ENCODE measurements at regions not wholly inside any gene's neighbourhood (a gene's known extent, or its start where the extent isn't known, plus 50 kb on each side); places are given as distances from the start of the nearest gene placed in this dataset.

- no peaks in the 10 kb centered on the region for H3K36me3 ChIP-seq (ENCODE audit: control insufficient read depth, insufficient read depth, low read length)
- H3K4me1 ChIP-seq (ENCODE audit: control insufficient read depth, insufficient read depth, low read length), result no peaks in the 10 kb centered on the region
- no peaks in the 10 kb centered on the region for H3K9me3 ChIP-seq (ENCODE audit: control insufficient read depth, insufficient read depth, low read depth, low read length)
- no peak for DNase-seq (ENCODE audit: low read depth, low spot score)
- intact Hi-C loops (cut with micrococcal nuclease; ENCODE audit: unreplicated experiment) (no loop called here), in situ Hi-C loops (cut with HindIII; ENCODE audit: low pct_unique_long_range_greater_than_20kb, low sequenced_read_pairs) (no loop called here)
- H3K27ac ChIP-seq (ENCODE audit: low read length), result no peak overlapping the region
- H3K4me3 ChIP-seq (ENCODE audit: low read depth in 2 of 2, low read length in 2 of 2), result no peak overlapping the region
- POLR2A ChIA-PET, result no interaction called here
- no peaks in the 10 kb centered on the region for H3K27me3 ChIP-seq (ENCODE audit: control insufficient read depth, insufficient read depth, low read length)
- CTCF ChIA-PET, result no interaction called here
- TF ChIP-seq POLR2AphosphoS5 (IDR thresholded peaks at IDR 0.05; ENCODE audit: low read depth, low read length), result no peak
- no peak for TF ChIP-seq REST (IDR thresholded peaks at IDR 0.05; ENCODE audit: insufficient read depth in 1 of 2, low read depth in 2 of 2, low read length in 1 of 2)
- no peak for TF ChIP-seq SIN3A (IDR thresholded peaks at IDR 0.05; ENCODE audit: borderline replicate concordance, insufficient read depth, low read depth, low read length)
- TF ChIP-seq TCF7L2 (IDR thresholded peaks at IDR 0.05; ENCODE audit: low read depth, low read length), result no peak
- no peak for ATAC-seq
- no TSS peak for BruUV-seq (replicated peaks)
Observed at GRCh38 chr5:173795601-173796000, 92.5 kb upstream of the CPEB4 start.

- DNase-seq (ENCODE audit: low read depth, low spot score) (no peak), ATAC-seq (no peak)
- Histone ChIP-seq H3K27ac (ENCODE audit: low read length) (no peak overlapping the region), H3K9me3 (ENCODE audit: control insufficient read depth, insufficient read depth, low read depth, low read length) (no peaks in the 10 kb centered on the region), H3K36me3 (ENCODE audit: control insufficient read depth, insufficient read depth, low read length) (no peaks in the 10 kb centered on the region), H3K27me3 (ENCODE audit: control insufficient read depth, insufficient read depth, low read length) (no peaks in the 10 kb centered on the region), H3K4me3 (ENCODE audit: low read depth in 2 of 2, low read length in 2 of 2) (no peak overlapping the region), H3K4me1 (ENCODE audit: control insufficient read depth, insufficient read depth, low read length) (no peaks in the 10 kb centered on the region)
- ChIA-PET CTCF (no interaction called here), POLR2A (no interaction called here)
- intact Hi-C loops (cut with micrococcal nuclease; ENCODE audit: unreplicated experiment) (no loop called here), in situ Hi-C loops (cut with HindIII; ENCODE audit: low pct_unique_long_range_greater_than_20kb, low sequenced_read_pairs) (no loop called here)
- no TSS peak for BruUV-seq (replicated peaks)
- TF ChIP-seq REST (IDR thresholded peaks at IDR 0.05; ENCODE audit: insufficient read depth in 1 of 2, low read depth in 2 of 2, low read length in 1 of 2) (no peak), SIN3A (IDR thresholded peaks at IDR 0.05; ENCODE audit: borderline replicate concordance, insufficient read depth, low read depth, low read length) (no peak), CTCF (IDR thresholded peaks at IDR 0.05) (no peak), TCF7L2 (IDR thresholded peaks at IDR 0.05; ENCODE audit: low read depth, low read length) (no peak), POLR2AphosphoS5 (IDR thresholded peaks at IDR 0.05; ENCODE audit: low read depth, low read length) (no peak)
Observed at GRCh38 chr5:173796721-173797495, 91.2 kb upstream of the CPEB4 start.
